ENCODE measurements at regions not wholly inside any gene's neighbourhood (a gene's known extent, or its start where the extent isn't known, plus 50 kb on each side); places are given as distances from the start of the nearest gene placed in this dataset.

- Histone ChIP-seq H3K27me3 (ENCODE audit: control insufficient read depth in 1 of 2, insufficient read depth in 2 of 2, low read length in 2 of 2) (no peaks in the 10 kb centered on the region; a peak in 1 of 5 replicates), H3K36me3 (replicated peaks in 1 of 2; ENCODE audit: control insufficient read depth in 1 of 2, insufficient read depth in 2 of 2, low read length in 2 of 2) (no peaks in the 10 kb centered on the region), H3K4me1 (ENCODE audit: insufficient read depth, low read length) (no peaks in the 10 kb centered on the region), H4K20me1 (ENCODE audit: insufficient read depth, low read length) (no peaks in the 10 kb centered on the region), H3K9me3 (ENCODE audit: low read length) (no peaks in the 10 kb centered on the region), H3K9ac (ENCODE audit: insufficient read depth, low read depth, low read length) (no peak overlapping the region), H3K4me2 (ENCODE audit: low read depth, low read length) (no peak overlapping the region), H3K27ac (ENCODE audit: extremely low read length, insufficient read depth, low read length) (no peak overlapping the region), H3K4me3 (replicated peaks in 1 of 3; ENCODE audit: insufficient read depth in 1 of 3, low read depth in 2 of 3, low read length in 3 of 3) (no peak overlapping the region), H2AFZ (ENCODE audit: low read length) (no peak overlapping the region), H3K79me2 (ENCODE audit: insufficient read depth, low read length) (no peaks in the 10 kb centered on the region)
- no TSS peak for BruUV-seq (replicated peaks)
- no peak for DNase-seq (ENCODE audit: low spot score)
- ChIA-PET CTCF (ENCODE audit: low intra/inter-chr PET ratio, low total read pairs) (no interaction called here), POLR2A (no interaction called here)
- WGBS (ENCODE audit: low lambda C conversion rate) = 16% methylated on average over 3 of the region's 3 CpGs
- no peak for FAIRE-seq
- in situ Hi-C loops (cut with HindIII; ENCODE audit: extremely low pct_ligation_motif_present, low pct_unique_long_range_greater_than_20kb) (no loop called here), intact Hi-C loops (cut with micrococcal nuclease; ENCODE audit: unreplicated experiment) (no loop called here)
- no peak for TF ChIP-seq SETDB1 (CRISPR knock-in tag; IDR thresholded peaks at IDR 0.05; ENCODE audit: borderline replicate concordance)
- TF ChIP-seq ZNF33A (CRISPR knock-in tag; IDR thresholded peaks at IDR 0.05; ENCODE audit: borderline replicate concordance) = no peak
- TF ChIP-seq NPAS2 (CRISPR knock-in tag; IDR thresholded peaks at IDR 0.05; ENCODE audit: borderline replicate concordance) = no peak
- TF ChIP-seq, protein P1, sequence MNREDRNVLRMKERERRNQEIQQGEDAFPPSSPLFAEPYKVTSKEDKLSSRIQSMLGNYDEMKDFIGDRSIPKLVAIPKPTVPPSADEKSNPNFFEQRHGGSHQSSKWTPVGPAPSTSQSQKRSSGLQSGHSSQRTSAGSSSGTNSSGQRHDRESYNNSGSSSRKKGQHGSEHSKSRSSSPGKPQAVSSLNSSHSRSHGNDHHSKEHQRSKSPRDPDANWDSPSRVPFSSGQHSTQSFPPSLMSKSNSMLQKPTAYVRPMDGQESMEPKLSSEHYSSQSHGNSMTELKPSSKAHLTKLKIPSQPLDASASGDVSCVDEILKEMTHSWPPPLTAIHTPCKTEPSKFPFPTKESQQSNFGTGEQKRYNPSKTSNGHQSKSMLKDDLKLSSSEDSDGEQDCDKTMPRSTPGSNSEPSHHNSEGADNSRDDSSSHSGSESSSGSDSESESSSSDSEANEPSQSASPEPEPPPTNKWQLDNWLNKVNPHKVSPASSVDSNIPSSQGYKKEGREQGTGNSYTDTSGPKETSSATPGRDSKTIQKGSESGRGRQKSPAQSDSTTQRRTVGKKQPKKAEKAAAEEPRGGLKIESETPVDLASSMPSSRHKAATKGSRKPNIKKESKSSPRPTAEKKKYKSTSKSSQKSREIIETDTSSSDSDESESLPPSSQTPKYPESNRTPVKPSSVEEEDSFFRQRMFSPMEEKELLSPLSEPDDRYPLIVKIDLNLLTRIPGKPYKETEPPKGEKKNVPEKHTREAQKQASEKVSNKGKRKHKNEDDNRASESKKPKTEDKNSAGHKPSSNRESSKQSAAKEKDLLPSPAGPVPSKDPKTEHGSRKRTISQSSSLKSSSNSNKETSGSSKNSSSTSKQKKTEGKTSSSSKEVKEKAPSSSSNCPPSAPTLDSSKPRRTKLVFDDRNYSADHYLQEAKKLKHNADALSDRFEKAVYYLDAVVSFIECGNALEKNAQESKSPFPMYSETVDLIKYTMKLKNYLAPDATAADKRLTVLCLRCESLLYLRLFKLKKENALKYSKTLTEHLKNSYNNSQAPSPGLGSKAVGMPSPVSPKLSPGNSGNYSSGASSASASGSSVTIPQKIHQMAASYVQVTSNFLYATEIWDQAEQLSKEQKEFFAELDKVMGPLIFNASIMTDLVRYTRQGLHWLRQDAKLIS (CRISPR knock-in tag; IDR thresholded peaks at IDR 0.05) = no peak
- no peak for TF ChIP-seq ZFY (CRISPR knock-in tag; IDR thresholded peaks at IDR 0.05)
- TF ChIP-seq TFE3 (CRISPR knock-in tag; IDR thresholded peaks at IDR 0.05) = no peak
- no peak for TF ChIP-seq CBFB (CRISPR knock-in tag; IDR thresholded peaks at IDR 0.05)
- TF ChIP-seq ZNF296 (CRISPR knock-in tag; conservative IDR thresholded peaks at IDR 0.05) = no peak
- ATAC-seq = no peak
Observed at GRCh38 chr6:146895772-146896061, 296.9 kb downstream of the ADGB start.
